ENCODE measurements at regions not wholly inside any gene's neighbourhood (a gene's known extent, or its start where the extent isn't known, plus 50 kb on each side); places are given as distances from the start of the nearest gene placed in this dataset.

DNA sequence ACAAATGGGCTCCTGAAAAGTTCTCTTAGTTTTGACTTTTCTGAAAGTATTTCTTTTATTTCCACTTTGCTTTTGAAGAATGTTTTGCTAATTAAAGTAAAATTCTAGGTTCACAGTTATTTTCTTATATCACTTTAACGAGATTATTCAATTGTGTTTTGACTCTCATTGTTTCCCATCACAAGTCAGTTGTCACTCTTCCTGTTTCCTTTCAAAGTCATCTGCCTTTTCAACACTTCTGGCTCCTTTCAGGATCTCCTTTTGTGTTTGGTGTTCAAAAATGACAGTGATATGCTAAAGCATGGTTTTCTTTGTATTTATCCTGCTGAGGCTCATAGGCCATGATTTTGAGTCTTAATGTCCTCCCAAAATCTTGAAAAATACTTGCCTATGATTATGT, 235.4 kb upstream of the TAS2R1 start:
- DNase-seq (ENCODE audit: low read depth in 1 of 2, low spot score in 2 of 2), result no peak
- peaks cover 25 to 28% of the 10 kb centered on the region in 2 experiments for H3K9me3 ChIP-seq (ENCODE audit: insufficient read depth in 2 of 2, low read depth in 1 of 2, low read length in 1 of 2)
- H3K23me2 ChIP-seq (ENCODE audit: low read depth, low read length), result no peaks in the 10 kb centered on the region
- H2AFZ ChIP-seq (ENCODE audit: low read length), result no peak overlapping the region
- no peak overlapping the region for H2BK120ac ChIP-seq (replicated peaks; ENCODE audit: low read depth, low read length)
- no peak overlapping the region for H3K27ac ChIP-seq (ENCODE audit: low read depth, low read length)
- H2BK15ac ChIP-seq (ENCODE audit: low read length), result no peak overlapping the region
- no peak overlapping the region for H2BK5ac ChIP-seq (ENCODE audit: low read depth, low read length)
- ChIA-PET CTCF (ENCODE audit: partially characterized antibody) (no interaction called here), POLR2A (ENCODE audit: partially characterized antibody) (no interaction called here)
- FAIRE-seq, result no peak
- H3K79me1 ChIP-seq (ENCODE audit: low read depth, low read length), result no peaks in the 10 kb centered on the region
- no peaks in the 10 kb centered on the region; a peak in 1 of 7 replicates for H3K4me1 ChIP-seq (replicated peaks in 1 of 4; ENCODE audit: control insufficient read depth in 3 of 4, insufficient read depth in 4 of 4, low read length in 3 of 4)
- H3K23ac ChIP-seq (ENCODE audit: insufficient read length), result no peak overlapping the region
- no peak overlapping the region for H3K56ac ChIP-seq (replicated peaks; ENCODE audit: insufficient read length, low read depth, low read length)
- H4K5ac ChIP-seq (ENCODE audit: insufficient read length, low read depth, low read length), result no peak overlapping the region
- no peak for TF ChIP-seq GTF2F1 (IDR thresholded peaks at IDR 0.05; ENCODE audit: borderline replicate concordance, low read depth, low read length)
- no peak for TF ChIP-seq CHD1 (IDR thresholded peaks at IDR 0.05; ENCODE audit: low read depth, low read length)
- TF ChIP-seq, protein P1, sequence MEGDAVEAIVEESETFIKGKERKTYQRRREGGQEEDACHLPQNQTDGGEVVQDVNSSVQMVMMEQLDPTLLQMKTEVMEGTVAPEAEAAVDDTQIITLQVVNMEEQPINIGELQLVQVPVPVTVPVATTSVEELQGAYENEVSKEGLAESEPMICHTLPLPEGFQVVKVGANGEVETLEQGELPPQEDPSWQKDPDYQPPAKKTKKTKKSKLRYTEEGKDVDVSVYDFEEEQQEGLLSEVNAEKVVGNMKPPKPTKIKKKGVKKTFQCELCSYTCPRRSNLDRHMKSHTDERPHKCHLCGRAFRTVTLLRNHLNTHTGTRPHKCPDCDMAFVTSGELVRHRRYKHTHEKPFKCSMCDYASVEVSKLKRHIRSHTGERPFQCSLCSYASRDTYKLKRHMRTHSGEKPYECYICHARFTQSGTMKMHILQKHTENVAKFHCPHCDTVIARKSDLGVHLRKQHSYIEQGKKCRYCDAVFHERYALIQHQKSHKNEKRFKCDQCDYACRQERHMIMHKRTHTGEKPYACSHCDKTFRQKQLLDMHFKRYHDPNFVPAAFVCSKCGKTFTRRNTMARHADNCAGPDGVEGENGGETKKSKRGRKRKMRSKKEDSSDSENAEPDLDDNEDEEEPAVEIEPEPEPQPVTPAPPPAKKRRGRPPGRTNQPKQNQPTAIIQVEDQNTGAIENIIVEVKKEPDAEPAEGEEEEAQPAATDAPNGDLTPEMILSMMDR (IDR thresholded peaks at IDR 0.05; ENCODE audit: control extremely low read depth in 1 of 3, insufficient read depth in 1 of 3, low read depth in 1 of 3, low read length in 3 of 3), result no peak
- TF ChIP-seq TBP (IDR thresholded peaks at IDR 0.05; ENCODE audit: low read depth, low read length), result no peak
- TF ChIP-seq SAP30 (IDR thresholded peaks at IDR 0.05; ENCODE audit: insufficient read depth, insufficient replicate concordance, low read length), result no peak
- no peak for TF ChIP-seq CBX8 (IDR thresholded peaks at IDR 0.05; ENCODE audit: borderline replicate concordance, low read depth, low read length)
- no peak for TF ChIP-seq EZH2 (IDR thresholded peaks at IDR 0.05; ENCODE audit: low read depth, low read length, severe bottlenecking)
- TF ChIP-seq ASH2L (IDR thresholded peaks at IDR 0.05; ENCODE audit: low read length), result no peak
- TF ChIP-seq RXRA (IDR thresholded peaks at IDR 0.05; ENCODE audit: insufficient read depth, low read depth, low read length), result no peak
- TF ChIP-seq JUN (IDR thresholded peaks at IDR 0.05; ENCODE audit: low read depth, low read length), result no peak
- no peak for TF ChIP-seq EGR1 (IDR thresholded peaks at IDR 0.05; ENCODE audit: borderline replicate concordance, low read depth, low read length)
- no peak for TF ChIP-seq BACH1 (IDR thresholded peaks at IDR 0.05; ENCODE audit: low read length)
- H4K20me1 ChIP-seq (replicated peaks in 1 of 2; ENCODE audit: control insufficient read depth in 1 of 2, insufficient read depth in 2 of 2, low read length in 2 of 2), result no peaks in the 10 kb centered on the region
- H3K4me3 ChIP-seq (ENCODE audit: extremely low read depth in 1 of 4, insufficient read depth in 2 of 4, low read depth in 3 of 4, low read length in 4 of 4), result no peak overlapping the region
- H3K36me3 ChIP-seq (ENCODE audit: control insufficient read depth in 2 of 4, insufficient read depth in 4 of 4, low read length in 3 of 4), result no peaks in the 10 kb centered on the region
- no peak overlapping the region for H2AK5ac ChIP-seq (ENCODE audit: low read depth, low read length)
- no peak overlapping the region for H3K14ac ChIP-seq (ENCODE audit: insufficient read length)
- H4K8ac ChIP-seq (ENCODE audit: extremely low read depth, insufficient read depth, low read length), result no peak overlapping the region
- H3K9ac ChIP-seq (replicated peaks in 1 of 4; ENCODE audit: extremely low read depth in 1 of 4, low read depth in 3 of 4, low read length in 3 of 4), result no peak overlapping the region
- WGBS, 2 experiments (ENCODE audit: extremely low coverage in 1 of 2, insufficient coverage in 1 of 2, insufficient read length in 1 of 2, insufficient replicate concordance in 2 of 2, low coverage in 1 of 2, low lambda C conversion rate in 2 of 2, missing lambda C conversion rate in 1 of 2), result 93% methylated on average over 1 of the region's 1 CpG; no CpG with 5 or more reads in 1 of the 2 experiments
- no peak overlapping the region for H2BK20ac ChIP-seq (ENCODE audit: low read length)
- no peak overlapping the region for H3K4me2 ChIP-seq (ENCODE audit: insufficient read depth in 1 of 2, low read depth in 2 of 2, low read length in 2 of 2)
- H2BK12ac ChIP-seq (ENCODE audit: low read depth, low read length), result no peak overlapping the region
- H3K4ac ChIP-seq (replicated peaks; ENCODE audit: insufficient read length, low read depth, low read length), result no peak overlapping the region
- no peak overlapping the region for H3K18ac ChIP-seq (ENCODE audit: extremely low read depth, low read length)
- H3K79me2 ChIP-seq (ENCODE audit: control insufficient read depth in 1 of 2, insufficient read depth in 2 of 2, low read length in 2 of 2), result no peaks in the 10 kb centered on the region
- H4K91ac ChIP-seq (replicated peaks; ENCODE audit: insufficient read length, low read length), result no peak overlapping the region
- peaks cover 0 to 1% (median 0%) of the 10 kb centered on the region in 4 experiments; a peak in 1 of 7 replicates for H3K27me3 ChIP-seq (replicated peaks in 1 of 4; ENCODE audit: control insufficient read depth in 3 of 4, extremely low read depth in 1 of 4, insufficient read depth in 3 of 4, low read length in 3 of 4)
